ENCODE measurements at regions not wholly inside any gene's neighbourhood (a gene's known extent, or its start where the extent isn't known, plus 50 kb on each side); places are given as distances from the start of the nearest gene placed in this dataset.

DNA sequence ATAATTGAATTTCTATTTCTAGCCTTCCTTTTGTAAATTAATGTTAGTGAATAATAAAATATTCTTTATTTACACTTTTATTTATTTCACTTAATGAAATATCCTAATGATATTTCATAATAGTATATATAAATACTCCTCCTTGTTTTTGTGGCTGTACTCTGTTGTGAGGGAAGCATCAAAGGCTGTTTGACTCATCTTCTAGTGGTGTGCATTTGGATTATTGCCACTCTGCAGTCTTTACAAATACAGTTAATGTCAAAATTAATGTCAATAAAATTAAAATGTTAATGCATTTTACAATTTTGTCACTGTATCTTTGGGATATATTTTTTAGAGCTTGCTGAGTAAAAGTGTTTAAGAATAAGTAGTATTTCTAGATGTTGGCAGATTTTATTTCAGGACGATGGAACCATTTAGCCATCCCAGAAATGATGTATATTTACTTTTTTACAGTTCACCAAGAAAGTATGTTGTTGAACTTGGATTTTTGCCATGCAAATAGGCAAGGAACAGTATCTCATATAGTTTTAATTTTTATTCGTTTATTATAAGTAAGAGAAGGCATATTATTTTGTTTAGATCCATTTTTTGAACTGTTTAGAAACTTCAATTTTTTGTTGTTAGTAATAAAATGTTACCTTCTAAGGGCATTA lies 281.2 kb upstream of the SLITRK6 start:
- no peaks in the 10 kb centered on the region for H3K4me1 ChIP-seq (ENCODE audit: insufficient read depth, low read length, poor library complexity, severe bottlenecking)
- H3K4me2 ChIP-seq (ENCODE audit: low read length) = no peak overlapping the region
- intact Hi-C loops (cut with micrococcal nuclease; ENCODE audit: unreplicated experiment) = no loop called here
- H3K27ac ChIP-seq (ENCODE audit: low read depth, low read length, poor library complexity, severe bottlenecking) = no peak overlapping the region
- POLR2A ChIA-PET = no interaction called here
- H3K4me3 ChIP-seq (ENCODE audit: low read depth, low read length, poor library complexity, severe bottlenecking) = no peak overlapping the region
- H4K20me1 ChIP-seq (ENCODE audit: insufficient read depth, low read length) = no peaks in the 10 kb centered on the region
- 0 out of 2 replicates have a peak, but pooled peaks cover 3% of the 10 kb centered on the region for H3K9me3 ChIP-seq (ENCODE audit: low read length)
- no peaks in the 10 kb centered on the region for H3K36me3 ChIP-seq (ENCODE audit: insufficient read depth, low read length)
- no peaks in the 10 kb centered on the region for H3K9me2 ChIP-seq (ENCODE audit: insufficient read depth, low read length)
- no peaks in the 10 kb centered on the region for H3K79me2 ChIP-seq (ENCODE audit: insufficient read depth, low read depth, low read length)
- CTCF ChIA-PET (ENCODE audit: unreplicated experiment) = no interaction called here
- DNase-seq (ENCODE audit: low spot score) = no peak
- TF ChIP-seq, protein P1, sequence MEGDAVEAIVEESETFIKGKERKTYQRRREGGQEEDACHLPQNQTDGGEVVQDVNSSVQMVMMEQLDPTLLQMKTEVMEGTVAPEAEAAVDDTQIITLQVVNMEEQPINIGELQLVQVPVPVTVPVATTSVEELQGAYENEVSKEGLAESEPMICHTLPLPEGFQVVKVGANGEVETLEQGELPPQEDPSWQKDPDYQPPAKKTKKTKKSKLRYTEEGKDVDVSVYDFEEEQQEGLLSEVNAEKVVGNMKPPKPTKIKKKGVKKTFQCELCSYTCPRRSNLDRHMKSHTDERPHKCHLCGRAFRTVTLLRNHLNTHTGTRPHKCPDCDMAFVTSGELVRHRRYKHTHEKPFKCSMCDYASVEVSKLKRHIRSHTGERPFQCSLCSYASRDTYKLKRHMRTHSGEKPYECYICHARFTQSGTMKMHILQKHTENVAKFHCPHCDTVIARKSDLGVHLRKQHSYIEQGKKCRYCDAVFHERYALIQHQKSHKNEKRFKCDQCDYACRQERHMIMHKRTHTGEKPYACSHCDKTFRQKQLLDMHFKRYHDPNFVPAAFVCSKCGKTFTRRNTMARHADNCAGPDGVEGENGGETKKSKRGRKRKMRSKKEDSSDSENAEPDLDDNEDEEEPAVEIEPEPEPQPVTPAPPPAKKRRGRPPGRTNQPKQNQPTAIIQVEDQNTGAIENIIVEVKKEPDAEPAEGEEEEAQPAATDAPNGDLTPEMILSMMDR (conservative IDR thresholded peaks at IDR 0.05; ENCODE audit: low read length) = no peak
- no peak for TF ChIP-seq EZH2phosphoT487 (IDR thresholded peaks at IDR 0.05; ENCODE audit: borderline replicate concordance, low read depth, low read length)
- no TSS peak for BruUV-seq (replicated peaks)
- H2AFZ ChIP-seq (ENCODE audit: low read length) = no peak overlapping the region

DNA sequence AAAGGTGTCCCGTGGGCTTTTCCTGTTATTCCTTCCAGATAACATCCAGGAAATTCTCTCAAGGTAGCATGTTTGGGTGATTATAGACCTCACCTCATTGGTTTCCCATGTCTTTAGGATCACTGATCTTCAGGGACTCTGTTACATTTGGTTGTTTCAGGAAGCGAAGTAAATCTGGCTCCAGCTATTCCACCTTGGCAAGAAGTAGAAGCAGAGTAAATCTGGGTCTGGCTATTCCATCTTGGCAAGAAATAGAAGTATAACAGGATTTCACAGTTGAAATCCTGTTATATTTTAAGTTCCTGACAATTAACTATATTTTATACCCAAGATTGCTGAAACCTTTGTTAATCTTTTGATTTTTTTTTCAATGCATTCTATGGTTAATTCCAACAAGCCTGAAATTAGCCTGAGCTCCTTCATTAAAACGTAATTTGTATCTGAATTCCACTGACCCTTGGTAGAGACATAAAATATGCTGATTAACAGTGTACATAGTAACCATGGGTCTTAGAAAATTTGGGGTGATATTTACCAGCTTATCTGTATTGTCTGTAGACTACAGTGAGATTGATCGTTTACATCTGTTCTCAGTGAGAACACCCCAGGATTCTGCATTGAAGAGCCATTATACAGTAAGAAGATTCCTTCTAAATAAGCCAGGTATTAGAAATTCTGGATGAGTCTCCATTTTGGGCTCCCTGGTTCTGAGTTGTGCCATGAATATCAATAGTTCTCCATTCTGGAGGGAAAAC lies 267.6 kb upstream of the SLITRK6 start:
- DNase-seq (ENCODE audit: low spot score) = no peak
- TF ChIP-seq, protein P1 (conservative IDR thresholded peaks at IDR 0.05; ENCODE audit: low read length) = no peak
- no peak for TF ChIP-seq EZH2phosphoT487 (IDR thresholded peaks at IDR 0.05; ENCODE audit: borderline replicate concordance, low read depth, low read length)
- Histone ChIP-seq H4K20me1 (ENCODE audit: insufficient read depth, low read length) (no peaks in the 10 kb centered on the region), H3K36me3 (ENCODE audit: insufficient read depth, low read length) (no peaks in the 10 kb centered on the region), H3K9me2 (ENCODE audit: insufficient read depth, low read length) (no peaks in the 10 kb centered on the region), H3K4me1 (ENCODE audit: insufficient read depth, low read length, poor library complexity, severe bottlenecking) (no peaks in the 10 kb centered on the region), H3K27ac (ENCODE audit: low read depth, low read length, poor library complexity, severe bottlenecking) (no peak overlapping the region), H3K79me2 (ENCODE audit: insufficient read depth, low read depth, low read length) (no peaks in the 10 kb centered on the region), H3K9me3 (ENCODE audit: low read length) (no peaks in the 10 kb centered on the region), H2AFZ (ENCODE audit: low read length) (no peak overlapping the region), H3K4me3 (ENCODE audit: low read depth, low read length, poor library complexity, severe bottlenecking) (no peak overlapping the region), H3K4me2 (ENCODE audit: low read length) (no peak overlapping the region)
- no TSS peak for BruUV-seq (replicated peaks)
- ChIA-PET CTCF (ENCODE audit: unreplicated experiment) (no interaction called here), POLR2A (no interaction called here)
- intact Hi-C loops (cut with micrococcal nuclease; ENCODE audit: unreplicated experiment) = no loop called here

DNA sequence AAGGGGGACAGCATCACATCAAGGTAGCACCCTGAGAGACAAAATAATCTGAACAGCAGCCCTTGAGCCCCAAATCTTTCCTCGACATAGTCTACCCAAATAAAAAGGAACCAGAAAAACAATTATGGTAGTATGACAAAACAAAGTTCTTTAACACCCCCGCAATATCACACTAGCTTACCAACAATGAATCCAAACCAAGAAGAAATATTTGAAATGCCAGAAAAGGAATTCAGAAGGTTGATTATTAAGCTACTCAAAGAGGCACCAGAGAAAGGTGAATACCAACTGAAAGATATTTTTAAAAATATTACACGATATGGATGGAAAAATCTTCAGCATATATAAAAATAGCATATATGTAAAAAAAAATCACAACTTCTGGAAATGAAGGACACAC lies 252.9 kb upstream of the SLITRK6 start:
- Histone ChIP-seq H3K27ac (ENCODE audit: low read depth, low read length, poor library complexity, severe bottlenecking) (no peak overlapping the region), H3K4me3 (ENCODE audit: low read depth, low read length, poor library complexity, severe bottlenecking) (no peak overlapping the region), H3K4me1 (ENCODE audit: insufficient read depth, low read length, poor library complexity, severe bottlenecking) (no peaks in the 10 kb centered on the region), H3K9me2 (ENCODE audit: insufficient read depth, low read length) (no peaks in the 10 kb centered on the region), H3K79me2 (ENCODE audit: insufficient read depth, low read depth, low read length) (no peaks in the 10 kb centered on the region), H4K20me1 (ENCODE audit: insufficient read depth, low read length) (no peaks in the 10 kb centered on the region), H3K4me2 (ENCODE audit: low read length) (no peak overlapping the region), H3K9me3 (ENCODE audit: low read length) (no peaks in the 10 kb centered on the region), H2AFZ (ENCODE audit: low read length) (no peak overlapping the region), H3K36me3 (ENCODE audit: insufficient read depth, low read length) (no peaks in the 10 kb centered on the region)
- BruUV-seq (replicated peaks) = no TSS peak
- ChIA-PET CTCF (ENCODE audit: unreplicated experiment) (no interaction called here), POLR2A (no interaction called here)
- intact Hi-C loops (cut with micrococcal nuclease; ENCODE audit: unreplicated experiment) = no loop called here
- TF ChIP-seq, protein P1 (conservative IDR thresholded peaks at IDR 0.05; ENCODE audit: low read length) = no peak
- no peak for TF ChIP-seq EZH2phosphoT487 (IDR thresholded peaks at IDR 0.05; ENCODE audit: borderline replicate concordance, low read depth, low read length)
- DNase-seq (ENCODE audit: low spot score) = no peak

Measured in OCI-LY7 (cell line).